ENCODE measurements at regions not wholly inside any gene's neighbourhood (a gene's known extent, or its start where the extent isn't known, plus 50 kb on each side); places are given as distances from the start of the nearest gene placed in this dataset.

- no peak overlapping the region for H3K4me3 ChIP-seq (ENCODE audit: low read length)
- no peak for DNase-seq (ENCODE audit: low read depth)
- no peak for TF ChIP-seq CTCF (conservative IDR thresholded peaks at IDR 0.05; ENCODE audit: low read depth, low read length)
These were observed 417.6 kb upstream of the LRRTM4 start for GRCh38 chr2:77939801-77940200.

- H3K4me3 ChIP-seq (ENCODE audit: low read length) = no peak overlapping the region
- DNase-seq (ENCODE audit: low read depth) = no peak
- TF ChIP-seq CTCF (conservative IDR thresholded peaks at IDR 0.05; ENCODE audit: low read depth, low read length) = peak; percentile 15
These were observed 432.8 kb upstream of the LRRTM4 start for GRCh38 chr2:77954931-77955330.

GRCh38 chr2:77962943-77963342, 440.8 kb upstream of the LRRTM4 start:
- H3K4me3 ChIP-seq (ENCODE audit: low read length) = no peak overlapping the region
- no peak for TF ChIP-seq CTCF (conservative IDR thresholded peaks at IDR 0.05; ENCODE audit: low read depth, low read length)
- DNase-seq (ENCODE audit: low read depth) = no peak

- no peak for DNase-seq (ENCODE audit: low read depth)
- H3K4me3 ChIP-seq (ENCODE audit: low read length) = no peak overlapping the region
- no peak for TF ChIP-seq CTCF (conservative IDR thresholded peaks at IDR 0.05; ENCODE audit: low read depth, low read length)
These were observed 455.4 kb upstream of the LRRTM4 start for GRCh38 chr2:77977471-77978063.

GRCh38 chr2:77995161-77995560, 473.0 kb upstream of the LRRTM4 start:
- no peak for TF ChIP-seq CTCF (conservative IDR thresholded peaks at IDR 0.05; ENCODE audit: low read depth, low read length)
- H3K4me3 ChIP-seq (ENCODE audit: low read length) = no peak overlapping the region
- no peak for DNase-seq (ENCODE audit: low read depth)

- DNase-seq (ENCODE audit: low read depth) = no peak
- H3K4me3 ChIP-seq (ENCODE audit: low read length) = no peak overlapping the region
- no peak for TF ChIP-seq CTCF (conservative IDR thresholded peaks at IDR 0.05; ENCODE audit: low read depth, low read length)
These were observed 477.2 kb upstream of the LRRTM4 start for GRCh38 chr2:77999376-77999775.

- no peak overlapping the region for H3K4me3 ChIP-seq (ENCODE audit: low read length)
- no peak for DNase-seq (ENCODE audit: low read depth)
- no peak for TF ChIP-seq CTCF (conservative IDR thresholded peaks at IDR 0.05; ENCODE audit: low read depth, low read length)
These were observed 487.1 kb upstream of the LRRTM4 start for GRCh38 chr2:78009289-78009688.
